ENCODE measurements at regions not wholly inside any gene's neighbourhood (a gene's known extent, or its start where the extent isn't known, plus 50 kb on each side); places are given as distances from the start of the nearest gene placed in this dataset.

DNA sequence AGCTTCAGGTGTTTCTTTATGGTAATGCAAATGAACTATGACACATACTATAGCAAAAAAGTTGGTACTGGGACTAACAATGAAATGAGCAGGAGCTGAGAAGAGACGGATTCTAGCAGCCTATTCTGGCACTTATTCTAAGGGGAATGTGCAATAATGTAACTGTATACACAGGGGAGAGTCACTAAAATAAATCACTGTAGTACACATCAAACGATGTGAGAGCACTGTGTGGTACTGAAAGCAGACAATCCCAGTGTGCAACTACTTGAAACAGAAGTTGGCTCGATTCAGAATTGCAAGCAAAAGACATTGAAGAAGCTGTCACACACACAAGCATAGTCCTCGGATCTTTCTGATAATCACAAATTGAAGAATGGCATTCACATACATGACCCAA lies 1713.0 kb upstream of the CDH9 start:
- Histone ChIP-seq H3K4me1 (ENCODE audit: low read depth, poor library complexity, severe bottlenecking) (no peaks in the 10 kb centered on the region), H4K20me1 (ENCODE audit: insufficient read depth) (no peaks in the 10 kb centered on the region), H3K4me2 (no peak overlapping the region), H3K9ac (no peak overlapping the region), H2AFZ (ENCODE audit: low read depth) (no peak overlapping the region), H3K79me2 (ENCODE audit: insufficient read depth, low read depth) (no peaks in the 10 kb centered on the region), H3K36me3 (ENCODE audit: insufficient read depth) (no peaks in the 10 kb centered on the region), H3K27ac (no peak overlapping the region), H3K27me3 (ENCODE audit: insufficient read depth, low read depth) (no peaks in the 10 kb centered on the region), H3K4me3 (IDR thresholded peaks at IDR 0.05; ENCODE audit: insufficient read depth, low read depth, low read length) (no peak overlapping the region)
- TF ChIP-seq, protein P1, sequence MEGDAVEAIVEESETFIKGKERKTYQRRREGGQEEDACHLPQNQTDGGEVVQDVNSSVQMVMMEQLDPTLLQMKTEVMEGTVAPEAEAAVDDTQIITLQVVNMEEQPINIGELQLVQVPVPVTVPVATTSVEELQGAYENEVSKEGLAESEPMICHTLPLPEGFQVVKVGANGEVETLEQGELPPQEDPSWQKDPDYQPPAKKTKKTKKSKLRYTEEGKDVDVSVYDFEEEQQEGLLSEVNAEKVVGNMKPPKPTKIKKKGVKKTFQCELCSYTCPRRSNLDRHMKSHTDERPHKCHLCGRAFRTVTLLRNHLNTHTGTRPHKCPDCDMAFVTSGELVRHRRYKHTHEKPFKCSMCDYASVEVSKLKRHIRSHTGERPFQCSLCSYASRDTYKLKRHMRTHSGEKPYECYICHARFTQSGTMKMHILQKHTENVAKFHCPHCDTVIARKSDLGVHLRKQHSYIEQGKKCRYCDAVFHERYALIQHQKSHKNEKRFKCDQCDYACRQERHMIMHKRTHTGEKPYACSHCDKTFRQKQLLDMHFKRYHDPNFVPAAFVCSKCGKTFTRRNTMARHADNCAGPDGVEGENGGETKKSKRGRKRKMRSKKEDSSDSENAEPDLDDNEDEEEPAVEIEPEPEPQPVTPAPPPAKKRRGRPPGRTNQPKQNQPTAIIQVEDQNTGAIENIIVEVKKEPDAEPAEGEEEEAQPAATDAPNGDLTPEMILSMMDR (conservative IDR thresholded peaks at IDR 0.05; ENCODE audit: low read depth, low read length): no peak

DNA sequence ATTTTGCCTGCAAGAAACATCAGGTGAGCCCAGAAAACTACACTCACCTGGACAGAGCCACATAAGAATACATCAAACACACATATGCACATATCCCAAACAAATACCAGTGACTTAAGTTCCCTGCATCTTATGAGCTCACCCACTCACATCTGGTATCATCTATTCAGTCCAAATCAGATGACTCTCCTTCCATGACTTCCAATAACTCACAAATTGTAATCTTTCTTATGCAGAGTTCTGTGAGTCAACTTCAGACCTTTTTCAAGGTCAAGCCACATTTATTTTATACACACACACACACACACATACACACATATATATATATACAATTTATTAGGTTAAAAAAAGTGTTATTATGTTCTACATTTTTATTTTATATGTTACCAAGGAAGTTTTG lies 1711.9 kb upstream of the CDH9 start:
- Histone ChIP-seq H3K79me2 (ENCODE audit: insufficient read depth, low read depth) (no peaks in the 10 kb centered on the region), H4K20me1 (ENCODE audit: insufficient read depth) (no peaks in the 10 kb centered on the region), H3K4me3 (IDR thresholded peaks at IDR 0.05; ENCODE audit: insufficient read depth, low read depth, low read length) (no peak overlapping the region), H3K4me2 (no peak overlapping the region), H3K9ac (no peak overlapping the region), H3K4me1 (ENCODE audit: low read depth, poor library complexity, severe bottlenecking) (no peaks in the 10 kb centered on the region), H3K27ac (no peak overlapping the region), H2AFZ (ENCODE audit: low read depth) (no peak overlapping the region), H3K27me3 (ENCODE audit: insufficient read depth, low read depth) (no peaks in the 10 kb centered on the region), H3K36me3 (ENCODE audit: insufficient read depth) (no peaks in the 10 kb centered on the region)
- TF ChIP-seq, protein P1 (conservative IDR thresholded peaks at IDR 0.05; ENCODE audit: low read depth, low read length): no peak

DNA sequence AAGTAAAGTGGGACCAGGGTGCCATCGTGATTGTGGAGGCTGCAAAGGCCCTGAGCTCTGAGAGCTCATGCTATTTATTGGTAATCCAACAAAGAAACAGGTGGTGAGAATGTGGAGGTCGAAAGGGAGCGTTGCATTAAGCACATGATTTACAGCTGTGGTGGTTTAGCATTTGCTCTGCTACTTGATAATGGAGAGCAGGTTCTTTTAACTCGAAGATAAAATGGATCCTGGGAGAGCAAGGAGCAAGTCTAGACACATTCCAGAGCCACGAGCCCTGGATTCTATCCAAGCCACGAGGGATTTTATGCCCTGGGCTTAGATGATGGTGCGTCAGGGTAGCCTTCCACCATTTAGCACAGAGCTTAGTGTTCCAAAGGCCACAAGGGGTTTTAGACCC lies 1710.1 kb upstream of the CDH9 start:
- no peak overlapping the region for H3K4me2 ChIP-seq
- no peaks in the 10 kb centered on the region for H3K36me3 ChIP-seq (ENCODE audit: insufficient read depth)
- H3K79me2 ChIP-seq (ENCODE audit: insufficient read depth, low read depth): no peaks in the 10 kb centered on the region
- H3K9ac ChIP-seq: no peak overlapping the region
- no peaks in the 10 kb centered on the region for H4K20me1 ChIP-seq (ENCODE audit: insufficient read depth)
- H3K27ac ChIP-seq: no peak overlapping the region
- TF ChIP-seq, protein P1 (conservative IDR thresholded peaks at IDR 0.05; ENCODE audit: low read depth, low read length): no peak
- H3K27me3 ChIP-seq (ENCODE audit: insufficient read depth, low read depth): no peaks in the 10 kb centered on the region
- H2AFZ ChIP-seq (ENCODE audit: low read depth): no peak overlapping the region
- H3K4me1 ChIP-seq (ENCODE audit: low read depth, poor library complexity, severe bottlenecking): no peaks in the 10 kb centered on the region
- no peak overlapping the region for H3K4me3 ChIP-seq (IDR thresholded peaks at IDR 0.05; ENCODE audit: insufficient read depth, low read depth, low read length)

DNA sequence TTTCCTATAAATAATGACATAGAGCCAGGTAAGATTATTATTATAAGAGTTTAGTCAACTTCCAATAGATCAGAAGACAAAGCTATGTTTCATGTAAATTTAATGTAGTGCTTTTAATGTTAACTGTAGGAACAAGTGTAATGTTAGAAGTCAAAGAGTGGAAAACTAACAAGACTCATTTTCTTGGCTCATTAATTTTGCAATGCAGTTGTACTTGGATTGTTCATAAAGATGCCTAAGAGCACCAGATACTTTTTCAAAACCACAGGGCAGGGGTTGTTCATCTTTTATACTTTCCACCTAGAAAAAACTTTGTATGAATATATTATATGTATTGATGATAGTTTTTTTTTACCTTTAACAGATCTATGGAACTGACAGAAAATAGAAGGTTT lies 1705.3 kb upstream of the CDH9 start:
- Histone ChIP-seq H4K20me1 (ENCODE audit: insufficient read depth) (no peaks in the 10 kb centered on the region), H3K27ac (no peak overlapping the region), H3K36me3 (ENCODE audit: insufficient read depth) (no peaks in the 10 kb centered on the region), H3K27me3 (ENCODE audit: insufficient read depth, low read depth) (no peaks in the 10 kb centered on the region), H3K4me2 (no peak overlapping the region), H3K4me1 (ENCODE audit: low read depth, poor library complexity, severe bottlenecking) (no peaks in the 10 kb centered on the region), H2AFZ (ENCODE audit: low read depth) (no peak overlapping the region), H3K4me3 (IDR thresholded peaks at IDR 0.05; ENCODE audit: insufficient read depth, low read depth, low read length) (no peak overlapping the region), H3K9ac (no peak overlapping the region), H3K79me2 (ENCODE audit: insufficient read depth, low read depth) (no peaks in the 10 kb centered on the region)
- TF ChIP-seq, protein P1 (conservative IDR thresholded peaks at IDR 0.05; ENCODE audit: low read depth, low read length): no peak
